HCT116 (cell line): ENCODE measurements at regions not wholly inside any gene's neighbourhood (a gene's known extent, or its start where the extent isn't known, plus 50 kb on each side); places are given as distances from the start of the nearest gene placed in this dataset.
"Not testable (repeated sequence)": the region's sequence is repeated elsewhere in the genome, so short reads cannot be mapped to it uniquely, and the experiment has no call there.

Experiments used
- ATAC-seq: fragments of 200-7000 bp; cut with Tn5 transposase; 2 replicates; pipeline ENCODE4 v1.9.1; 2020; ENCODE audit warnings: mild to moderate bottlenecking, moderate library complexity
- BruUV-seq: library from RNA; stranded (reverse); fragments of 400-500 nt; replicated peaks from 2 replicates; lab custom pipeline; 2021; lab: Mats Ljungman, UMichigan
- CTCF ChIA-PET: fragments of 300-600 bp; sonication (Branson Sonifier 250); formaldehyde crosslinking; loops from one replicate; lab custom pipeline; 2021; ENCODE audit warnings: antibody characterized with exemption; lab: Charles Lee
- POLR2A ChIA-PET: fragments of 300-600, 350-600 bp; sonication (Branson Sonifier 250); formaldehyde crosslinking; loops from one replicate; lab custom pipeline; 2021; ENCODE audit warnings: antibody characterized with exemption; lab: Charles Lee
- RAD21 ChIA-PET, 2 experiments: fragments of 300-600 bp; sonication (Branson Sonifier 250); formaldehyde crosslinking; loops; one replicate each; lab custom pipeline; 2023; ENCODE audit warnings: low total read pairs in 2 of 2; ENCODE audit not compliant: uncharacterized antibody in 2 of 2, unreplicated experiment in 2 of 2, low non-redundant PET in 1 of 2; lab: Charles Lee
- DNase-seq: peaks from one replicate; pipeline ENCODE4 v3.0.0-alpha.2; 2010; ENCODE audit warnings: low read depth, low spot score
- H2AFZ ChIP-seq: fragments of 200-600 bp; shearing (Covaris generic), sonication (generic); 2 replicates; pipeline ENCODE4 v1.6.1; 2017; ENCODE audit warnings: low read depth, mixed run types, mixed read lengths, antibody characterized with exemption, low read length; ENCODE audit not compliant: poor library complexity, severe bottlenecking
- H3K27ac ChIP-seq: 2 replicates; pipeline ENCODE4 v1.5.1; 2012; ENCODE audit warnings: low read depth, low read length
- H3K27me3 ChIP-seq: fragments of 200-600 bp; sonication (generic); 2 replicates; pipeline ENCODE4 v1.6.1; 2016; ENCODE audit warnings: mixed run types, low read length, mixed read lengths; ENCODE audit not compliant: insufficient read depth
- H3K36me3 ChIP-seq, 2 experiments: fragments of 200-500 bp in 1 of 2; fragments of 200-600 bp in 1 of 2; sonication (Bioruptor generic) in 1 of 2; sonication (generic) in 1 of 2; 2 replicates each; pipeline versions ENCODE4 v1.5.1 to v1.6.1; 2014 to 2016; ENCODE audit warnings: low read length in 2 of 2, inconsistent platforms in 1 of 2, mixed read lengths in 1 of 2, mixed run types in 1 of 2; ENCODE audit not compliant: insufficient read depth in 2 of 2, control insufficient read depth in 1 of 2
- H3K4me1 ChIP-seq, 2 experiments: fragments of 200-600 bp in 1 of 2; sonication (generic) in 1 of 2; 2 replicates each; pipeline versions ENCODE4 v1.5.1 to v1.6.1; 2012 to 2017; ENCODE audit warnings: low read length in 2 of 2, inconsistent platforms in 1 of 2, mild to moderate bottlenecking in 1 of 2, mixed read lengths in 1 of 2, mixed run types in 1 of 2, moderate library complexity in 1 of 2; ENCODE audit not compliant: insufficient read depth in 2 of 2, control insufficient read depth in 1 of 2
- H3K4me2 ChIP-seq: fragments of 200-600 bp; sonication (generic); 2 replicates; pipeline ENCODE4 v1.6.1; 2017; ENCODE audit warnings: mixed run types, low read length, mixed read lengths
- H3K4me3 ChIP-seq, 2 experiments: fragments of 200-600 bp in 1 of 2; sonication (generic) in 1 of 2; replicated peaks in 1 of 2; 2 replicates each; pipeline ENCODE4 v1.5.1; 2011 to 2016; ENCODE audit warnings: low read length in 2 of 2, control low read depth in 1 of 2, low read depth in 1 of 2, mild to moderate bottlenecking in 1 of 2, mixed read lengths in 1 of 2, mixed run types in 1 of 2
- H3K79me2 ChIP-seq: fragments of 200-600 bp; sonication (generic); 2 replicates; pipeline ENCODE4 v1.6.1; 2017; ENCODE audit warnings: mild to moderate bottlenecking, mixed run types, low read length, moderate library complexity, mixed read lengths; ENCODE audit not compliant: insufficient read depth
- H3K9ac ChIP-seq: fragments of 200-600 bp; sonication (generic); 2 replicates; pipeline ENCODE4 v1.6.1; 2016; ENCODE audit warnings: low read length, mixed read lengths
- H3K9me2 ChIP-seq: fragments of 200-600 bp; sonication (generic), shearing (Covaris generic); 2 replicates; pipeline ENCODE4 v1.6.1; 2017; ENCODE audit warnings: mixed run types, mild to moderate bottlenecking, moderate library complexity; ENCODE audit not compliant: insufficient read depth
- H3K9me3 ChIP-seq, 2 experiments: fragments of 200-500 bp in 1 of 2; fragments of 200-600 bp in 1 of 2; sonication (Bioruptor generic) in 1 of 2; sonication (generic) in 1 of 2; 2 replicates each; pipeline ENCODE4 v1.6.1; 2014 to 2017; ENCODE audit warnings: low read length in 2 of 2, mixed read lengths in 2 of 2, inconsistent platforms in 1 of 2, low read depth in 1 of 2, mild to moderate bottlenecking in 1 of 2, mixed run types in 1 of 2, moderate library complexity in 1 of 2; ENCODE audit not compliant: control insufficient read depth in 1 of 2, insufficient read depth in 1 of 2
- H4K20me1 ChIP-seq: fragments of 200-600 bp; sonication (generic), shearing (Covaris generic); 2 replicates; pipeline ENCODE4 v1.6.1; 2017; ENCODE audit warnings: mixed run types, mild to moderate bottlenecking, moderate library complexity; ENCODE audit not compliant: insufficient read depth
- CBX3 ChIP-seq: IDR thresholded peaks from 2 replicates; pipeline ENCODE4 v1.6.1; 2012; ENCODE audit warnings: low read depth
- CEBPB ChIP-seq: IDR thresholded peaks from 2 replicates; pipeline ENCODE4 v1.6.1; 2012; ENCODE audit warnings: low read depth
- CTCF ChIP-seq, 3 experiments: fragments of 200-600 bp in 1 of 3; sonication (generic) in 1 of 3; IDR thresholded peaks in 2 of 3; conservative IDR thresholded peaks in 1 of 3; 2 replicates each; pipeline ENCODE4 v1.5.1; 2012 to 2017; ENCODE audit warnings: low read depth in 2 of 3, low read length in 2 of 3, antibody characterized with exemption in 1 of 3, borderline replicate concordance in 1 of 3, control low read depth in 1 of 3, mild to moderate bottlenecking in 1 of 3, mixed read lengths in 1 of 3, mixed run types in 1 of 3, moderate library complexity in 1 of 3; ENCODE audit not compliant: insufficient read depth in 1 of 3
- EGR1 ChIP-seq: IDR thresholded peaks from 2 replicates; pipeline ENCODE4 v1.6.1; 2012; ENCODE audit warnings: low read depth
- ELF1 ChIP-seq: IDR thresholded peaks from 2 replicates; pipeline ENCODE4 v1.6.1; 2012; ENCODE audit warnings: low read depth, borderline replicate concordance
- EZH2 ChIP-seq: fragments of 200-600 bp; sonication (generic); IDR thresholded peaks from 2 replicates; pipeline ENCODE4 v1.6.1; 2017; ENCODE audit warnings: antibody characterized with exemption, mixed run types
- FOSL1 ChIP-seq: IDR thresholded peaks from 2 replicates; pipeline ENCODE4 v1.6.1; 2012; ENCODE audit warnings: low read depth
- JUND ChIP-seq: IDR thresholded peaks from 2 replicates; pipeline ENCODE4 v1.6.1; 2012
- MAX ChIP-seq: IDR thresholded peaks from 2 replicates; pipeline ENCODE4 v1.6.1; 2012
- POLR2A ChIP-seq: IDR thresholded peaks from 2 replicates; pipeline ENCODE4 v1.7.0; 2011; ENCODE audit warnings: borderline replicate concordance; ENCODE audit not compliant: insufficient read depth, insufficient read length; ENCODE audit errors: extremely low read depth
- POLR2AphosphoS5 ChIP-seq: IDR thresholded peaks from 2 replicates; pipeline ENCODE4 v1.6.1; 2011; ENCODE audit warnings: mild to moderate bottlenecking, low read depth, low read length, moderate library complexity
- RAD21 ChIP-seq: IDR thresholded peaks from 2 replicates; pipeline ENCODE4 v1.6.1; 2012; ENCODE audit warnings: low read depth, mild to moderate bottlenecking
- SIN3A ChIP-seq: IDR thresholded peaks from 2 replicates; pipeline ENCODE4 v1.6.1; 2012; ENCODE audit warnings: low read depth
- SRF ChIP-seq: IDR thresholded peaks from 2 replicates; pipeline ENCODE4 v1.6.1; 2012; ENCODE audit warnings: low read depth
- TCF7L2 ChIP-seq: IDR thresholded peaks from 2 replicates; pipeline ENCODE4 v1.7.0; 2011; ENCODE audit warnings: borderline replicate concordance, inconsistent platforms; ENCODE audit not compliant: insufficient read depth, insufficient read length; ENCODE audit errors: extremely low read depth
- YY1 ChIP-seq: IDR thresholded peaks from 2 replicates; pipeline ENCODE4 v1.6.1; 2011; ENCODE audit warnings: low read length, low read depth, moderate library complexity, mild to moderate bottlenecking; ENCODE audit not compliant: insufficient replicate concordance; ENCODE audit errors: extremely low read depth
- ZBTB33 ChIP-seq: IDR thresholded peaks from 2 replicates; pipeline ENCODE4 v1.6.1; 2011; ENCODE audit warnings: mild to moderate bottlenecking, low read length, moderate library complexity; ENCODE audit not compliant: insufficient replicate concordance; ENCODE audit errors: extremely low read depth
- ZFX ChIP-seq: fragments of 450-650 bp; IDR thresholded peaks from 2 replicates; pipeline ENCODE4 v1.6.1; 2017
- ZNF274 ChIP-seq: fragments of 200-500 bp; sonication (Bioruptor generic); IDR thresholded peaks from 2 replicates; pipeline ENCODE4 v1.6.1; 2014; ENCODE audit warnings: mild to moderate bottlenecking, low read depth, low read length, inconsistent platforms
- intact Hi-C: fragments of 100-400 bp; cut with micrococcal nuclease; formaldehyde crosslinking; loops from 2 replicates; pipeline ENCODE4 v1.10.0; 2022

- ChIA-PET CTCF (no interaction called here), RAD21 (no interaction called here), POLR2A (no interaction called here)
- Histone ChIP-seq H3K4me3 (no peak overlapping the region), H4K20me1 (no peaks in the 10 kb centered on the region), H2AFZ (no peak overlapping the region), H3K9me3 (peaks cover 0 to 7% of the 10 kb centered on the region in 2 experiments; a peak in 1 of 4 replicates), H3K79me2 (no peaks in the 10 kb centered on the region), H3K27me3 (no peaks in the 10 kb centered on the region), H3K4me1 (no peaks in the 10 kb centered on the region), H3K9me2 (no peaks in the 10 kb centered on the region), H3K4me2 (no peak overlapping the region), H3K9ac (no peak overlapping the region), H3K27ac (no peak overlapping the region), H3K36me3 (no peaks in the 10 kb centered on the region)
- no peak for TF ChIP-seq ZFX
- no peak for TF ChIP-seq ELF1
- TF ChIP-seq ZNF274, result no peak
- no peak for TF ChIP-seq SIN3A
- no peak for TF ChIP-seq CBX3
- no peak for TF ChIP-seq POLR2AphosphoS5
- no peak for TF ChIP-seq POLR2A
- no peak for TF ChIP-seq ZBTB33
- TF ChIP-seq CTCF (IDR thresholded peaks at IDR 0.05 in 2 of 3, conservative IDR thresholded peaks at IDR 0.05 in 1 of 3; ENCODE audit: borderline replicate concordance in 1 of 3, insufficient read depth in 1 of 3, low read depth in 2 of 3, low read length in 2 of 3), result no peak
- no peak for TF ChIP-seq RAD21
- TF ChIP-seq EGR1, result no peak
- no peak for TF ChIP-seq FOSL1
- TF ChIP-seq YY1, result no peak
- no peak for TF ChIP-seq CEBPB
- TF ChIP-seq MAX, result no peak
- no peak for TF ChIP-seq EZH2
- TF ChIP-seq SRF, result no peak
- no peak for TF ChIP-seq JUND
- TF ChIP-seq TCF7L2, result no peak
- DNase-seq, result no peak
- ATAC-seq, result no peak
- intact Hi-C loops, result no loop called here
- BruUV-seq, result no TSS peak
Observed at GRCh38 chr17:72193391-72194106, 72.7 kb downstream of the SOX9 start.

GRCh38 chr17:72194107-72194440 lies 73.3 kb downstream of the SOX9 start:
- H3K27ac ChIP-seq, H3K9me3 ChIP-seq, H3K4me3 ChIP-seq, RAD21 ChIA-PET, POLR2A ChIA-PET, ATAC-seq, DNase-seq, H3K4me2 ChIP-seq, H3K9me2 ChIP-seq, CTCF ChIA-PET, H4K20me1 ChIP-seq, BruUV-seq, H3K79me2 ChIP-seq, intact Hi-C loops, H3K4me1 ChIP-seq, H3K9ac ChIP-seq, H2AFZ ChIP-seq, H3K27me3 ChIP-seq, H3K36me3 ChIP-seq: not testable (repeated sequence)
